ENCODE measurements at regions not wholly inside any gene's neighbourhood (a gene's known extent, or its start where the extent isn't known, plus 50 kb on each side); places are given as distances from the start of the nearest gene placed in this dataset.
"Not testable (repeated sequence)": the region's sequence is repeated elsewhere in the genome, so short reads cannot be mapped to it uniquely, and the experiment has no call there.

DNA sequence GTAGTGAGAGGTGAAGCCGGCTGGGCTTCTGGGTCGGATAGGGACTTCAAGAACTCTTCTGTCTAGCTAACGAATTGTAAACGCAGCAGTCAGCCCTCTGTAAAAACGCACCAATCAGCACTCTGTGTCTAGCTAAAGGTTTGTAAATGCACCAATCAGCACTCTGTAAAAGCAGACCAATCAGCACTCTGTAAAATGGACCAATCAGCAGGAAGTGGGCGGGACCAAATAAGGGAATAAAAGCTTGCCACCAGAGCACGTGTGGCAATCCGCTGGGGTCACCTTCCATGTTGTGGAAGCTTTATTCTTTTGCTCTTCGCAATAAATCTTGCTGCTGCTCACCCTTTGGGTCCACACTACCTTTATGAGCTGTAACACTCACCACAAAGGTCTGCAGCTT is 267.9 kb downstream of the INHBA start:
- TF ChIP-seq, protein P1, sequence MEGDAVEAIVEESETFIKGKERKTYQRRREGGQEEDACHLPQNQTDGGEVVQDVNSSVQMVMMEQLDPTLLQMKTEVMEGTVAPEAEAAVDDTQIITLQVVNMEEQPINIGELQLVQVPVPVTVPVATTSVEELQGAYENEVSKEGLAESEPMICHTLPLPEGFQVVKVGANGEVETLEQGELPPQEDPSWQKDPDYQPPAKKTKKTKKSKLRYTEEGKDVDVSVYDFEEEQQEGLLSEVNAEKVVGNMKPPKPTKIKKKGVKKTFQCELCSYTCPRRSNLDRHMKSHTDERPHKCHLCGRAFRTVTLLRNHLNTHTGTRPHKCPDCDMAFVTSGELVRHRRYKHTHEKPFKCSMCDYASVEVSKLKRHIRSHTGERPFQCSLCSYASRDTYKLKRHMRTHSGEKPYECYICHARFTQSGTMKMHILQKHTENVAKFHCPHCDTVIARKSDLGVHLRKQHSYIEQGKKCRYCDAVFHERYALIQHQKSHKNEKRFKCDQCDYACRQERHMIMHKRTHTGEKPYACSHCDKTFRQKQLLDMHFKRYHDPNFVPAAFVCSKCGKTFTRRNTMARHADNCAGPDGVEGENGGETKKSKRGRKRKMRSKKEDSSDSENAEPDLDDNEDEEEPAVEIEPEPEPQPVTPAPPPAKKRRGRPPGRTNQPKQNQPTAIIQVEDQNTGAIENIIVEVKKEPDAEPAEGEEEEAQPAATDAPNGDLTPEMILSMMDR (IDR thresholded peaks at IDR 0.05): not testable (repeated sequence)
- TF ChIP-seq POLR2A (IDR thresholded peaks at IDR 0.05): not testable (repeated sequence)
